ENCODE measurements at regions not wholly inside any gene's neighbourhood (a gene's known extent, or its start where the extent isn't known, plus 50 kb on each side); places are given as distances from the start of the nearest gene placed in this dataset.

GRCh38 chr12:86929962-86930361 is 673.8 kb upstream of the MGAT4C start:
- no peak for TF ChIP-seq CTCF (IDR thresholded peaks at IDR 0.05)
- no peak for TF ChIP-seq POLR2AphosphoS5 (IDR thresholded peaks at IDR 0.05)
- TF ChIP-seq POLR2A (IDR thresholded peaks at IDR 0.05) = no peak

Measured in transverse colon (tissue), 4 donors.